ENCODE measurements at regions not wholly inside any gene's neighbourhood (a gene's known extent, or its start where the extent isn't known, plus 50 kb on each side); places are given as distances from the start of the nearest gene placed in this dataset.

DNA sequence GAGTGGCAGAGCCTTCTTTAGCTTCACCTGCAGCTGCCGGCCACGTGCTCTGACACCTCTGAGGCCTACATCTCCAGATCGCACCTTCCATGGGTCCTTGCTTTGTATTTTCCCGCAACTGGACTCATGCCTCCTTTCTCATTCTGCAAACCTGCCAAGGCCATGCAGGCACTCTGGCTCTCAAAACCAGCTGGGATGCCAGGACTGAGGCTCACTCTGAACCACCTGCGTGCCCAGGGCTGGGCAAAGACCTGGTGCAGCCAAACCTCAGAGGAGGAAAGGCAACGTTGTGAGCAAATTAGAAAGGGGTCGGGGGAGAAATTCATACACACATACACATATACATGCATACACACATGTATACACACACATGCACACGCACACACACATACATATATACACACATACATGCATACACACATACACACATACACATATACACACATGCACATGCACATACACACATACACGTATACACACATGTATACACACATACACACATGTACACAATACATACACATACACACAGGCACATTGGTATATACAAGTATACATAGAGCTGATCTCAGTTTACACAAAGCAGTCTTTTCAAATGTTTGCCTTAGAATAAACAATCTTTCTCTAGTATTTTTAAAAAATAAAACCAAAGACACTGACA lies 125.2 kb downstream of the RTP5 start (continued):
- TF ChIP-seq SIRT6 (IDR thresholded peaks at IDR 0.05; ENCODE audit: low read length) (no peak), RFX5 (IDR thresholded peaks at IDR 0.05; ENCODE audit: borderline replicate concordance, low read depth, low read length) (no peak), SIX5 (IDR thresholded peaks at IDR 0.05; ENCODE audit: low read depth, low read length) (no peak), RNF2 (IDR thresholded peaks at IDR 0.05; ENCODE audit: borderline replicate concordance, low read depth, low read length, missing control alignments, poor library complexity, severe bottlenecking) (no peak), EZH2 (IDR thresholded peaks at IDR 0.05; ENCODE audit: low read depth, low read length, severe bottlenecking) (no peak), TBP (IDR thresholded peaks at IDR 0.05; ENCODE audit: low read depth, low read length) (no peak), TEAD4 (IDR thresholded peaks at IDR 0.05; ENCODE audit: low read depth, low read length) (no peak), KDM1A (IDR thresholded peaks at IDR 0.05; ENCODE audit: borderline replicate concordance, low read length) (no peak)

All from H1 (cell line).